SJSA1 (cell line): ENCODE measurements at regions not wholly inside any gene's neighbourhood (a gene's known extent, or its start where the extent isn't known, plus 50 kb on each side); places are given as distances from the start of the nearest gene placed in this dataset.
A peak's percentile ranks its signal among the peaks of the same experiment; 100 is the strongest.
"Not testable (repeated sequence)": the region's sequence is repeated elsewhere in the genome, so short reads cannot be mapped to it uniquely, and the experiment has no call there.

Experiments used
- DNase-seq, 2 experiments: peaks; one replicate each; pipeline ENCODE4 v3.0.0-alpha.2; 2015 to 2020; ENCODE audit warnings: low spot score in 2 of 2, low read depth in 1 of 2
- H3K27ac ChIP-seq: fragments of 250-450 bp; sonication (Bioruptor Pico); 2 replicates; pipeline ENCODE4 v1.5.1; 2020; ENCODE audit warnings: mild to moderate bottlenecking, moderate library complexity
- H3K27me3 ChIP-seq: fragments of 250-450 bp; sonication (Bioruptor Pico); replicated peaks from 2 replicates; pipeline ENCODE4 v1.5.1; 2020; ENCODE audit warnings: mild to moderate bottlenecking, moderate library complexity
- H3K36me3 ChIP-seq: fragments of 250-450 bp; sonication (Bioruptor Pico); 2 replicates; pipeline ENCODE4 v1.5.1; 2020; ENCODE audit warnings: mild to moderate bottlenecking
- H3K4me1 ChIP-seq: fragments of 250-450 bp; sonication (Bioruptor Pico); replicated peaks from 2 replicates; pipeline ENCODE4 v1.6.1; 2021; ENCODE audit warnings: mild to moderate bottlenecking
- H3K4me3 ChIP-seq: fragments of 250-450 bp; sonication (Bioruptor Pico); 2 replicates; pipeline ENCODE4 v1.5.1; 2020; ENCODE audit warnings: mild to moderate bottlenecking
- H3K9me3 ChIP-seq: fragments of 250-450 bp; sonication (Bioruptor Pico); replicated peaks from 2 replicates; pipeline ENCODE4 v1.5.1; 2020; ENCODE audit warnings: mild to moderate bottlenecking

DNA sequence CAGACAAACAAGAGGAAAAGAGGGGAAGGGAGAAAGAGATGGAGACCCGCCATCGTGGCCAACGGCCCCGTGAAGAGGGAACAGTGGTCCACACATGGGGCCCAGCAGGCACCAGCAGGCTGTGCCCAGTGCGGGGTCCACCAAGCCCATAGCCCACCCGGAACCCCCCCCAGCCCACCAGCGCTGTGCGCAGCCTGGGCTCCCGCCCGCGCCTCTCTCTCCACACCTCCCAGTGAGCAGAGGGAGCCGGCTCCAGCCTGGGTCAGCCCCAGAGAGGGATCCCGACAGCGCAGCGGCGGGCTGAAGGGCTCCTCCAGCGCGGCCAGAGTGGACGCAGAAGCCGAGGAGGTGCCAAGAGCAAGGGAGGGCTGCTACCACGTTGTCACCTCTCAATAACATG is 105.0 kb upstream of the TMTC1 start:
- H3K36me3 ChIP-seq = no peaks in the 10 kb centered on the region
- no peak overlapping the region for H3K4me3 ChIP-seq
- no peaks in the 10 kb centered on the region for H3K4me1 ChIP-seq
- no peaks in the 10 kb centered on the region for H3K27me3 ChIP-seq
- no peak overlapping the region for H3K27ac ChIP-seq
- no peak for DNase-seq
- no peaks in the 10 kb centered on the region for H3K9me3 ChIP-seq

GRCh38 chr12:29884957-29885356 is 101.2 kb upstream of the TMTC1 start:
- not testable (repeated sequence) for H3K27ac ChIP-seq, H3K4me3 ChIP-seq, H3K36me3 ChIP-seq, H3K4me1 ChIP-seq, H3K9me3 ChIP-seq, H3K27me3 ChIP-seq, DNase-seq

- H3K27me3 ChIP-seq = no peaks in the 10 kb centered on the region
- H3K4me3 ChIP-seq = no peak overlapping the region
- no peak overlapping the region for H3K27ac ChIP-seq
- H3K4me1 ChIP-seq = no peaks in the 10 kb centered on the region
- no peak for DNase-seq
- no peaks in the 10 kb centered on the region for H3K36me3 ChIP-seq
- H3K9me3 ChIP-seq = no peaks in the 10 kb centered on the region
Measured at GRCh38 chr12:29883941-29884554, 100.3 kb upstream of the TMTC1 start.

GRCh38 chr12:29883525-29883924 is 99.8 kb upstream of the TMTC1 start:
- Histone ChIP-seq H3K27me3 (no peaks in the 10 kb centered on the region), H3K27ac (no peak overlapping the region), H3K4me3 (no peak overlapping the region), H3K9me3 (no peaks in the 10 kb centered on the region), H3K36me3 (no peaks in the 10 kb centered on the region), H3K4me1 (no peaks in the 10 kb centered on the region)
- no peak for DNase-seq

- no peaks in the 10 kb centered on the region for H3K27me3 ChIP-seq
- DNase-seq = no peak
- H3K27ac ChIP-seq = no peak overlapping the region
- no peaks in the 10 kb centered on the region for H3K9me3 ChIP-seq
- H3K4me1 ChIP-seq = no peaks in the 10 kb centered on the region
- no peaks in the 10 kb centered on the region for H3K36me3 ChIP-seq
- H3K4me3 ChIP-seq = no peak overlapping the region
Measured at GRCh38 chr12:29882846-29883245, 99.1 kb upstream of the TMTC1 start.

DNA sequence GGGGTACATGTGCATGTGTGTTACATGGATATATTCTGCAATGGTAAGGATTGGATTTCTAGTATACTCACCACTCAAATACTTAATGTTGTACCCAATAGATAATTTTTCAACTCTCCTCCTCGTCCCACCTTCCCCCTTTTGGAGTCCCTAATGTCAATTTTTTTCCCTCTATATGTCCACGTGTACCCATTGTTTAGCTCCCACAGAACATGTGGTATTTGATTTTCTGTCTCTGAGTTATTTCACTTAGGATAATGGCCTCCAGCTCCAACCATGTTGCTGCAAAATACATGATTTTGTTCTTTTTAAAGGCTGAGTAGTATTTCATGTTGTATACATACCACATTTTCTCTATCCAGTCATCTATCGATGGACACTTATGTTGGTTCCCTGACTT is 97.2 kb upstream of the TMTC1 start:
- H3K9me3 ChIP-seq = no peaks in the 10 kb centered on the region
- H3K36me3 ChIP-seq = no peaks in the 10 kb centered on the region
- H3K4me3 ChIP-seq = no peak overlapping the region
- H3K27ac ChIP-seq = no peak overlapping the region
- H3K4me1 ChIP-seq = no peaks in the 10 kb centered on the region
- no peak for DNase-seq
- H3K27me3 ChIP-seq = no peaks in the 10 kb centered on the region

GRCh38 chr12:29879606-29880308 is 96.0 kb upstream of the TMTC1 start:
- Histone ChIP-seq H3K36me3 (no peaks in the 10 kb centered on the region), H3K4me1 (no peaks in the 10 kb centered on the region), H3K27ac (no peak overlapping the region), H3K9me3 (no peaks in the 10 kb centered on the region), H3K4me3 (no peak overlapping the region), H3K27me3 (no peaks in the 10 kb centered on the region)
- no peak for DNase-seq

- DNase-seq = peak in 1 of 2 experiments; percentile 1
- H3K4me1 ChIP-seq = no peaks in the 10 kb centered on the region
- H3K27me3 ChIP-seq = no peaks in the 10 kb centered on the region
Measured at GRCh38 chr12:29869946-29870345, 86.2 kb upstream of the TMTC1 start.

DNA sequence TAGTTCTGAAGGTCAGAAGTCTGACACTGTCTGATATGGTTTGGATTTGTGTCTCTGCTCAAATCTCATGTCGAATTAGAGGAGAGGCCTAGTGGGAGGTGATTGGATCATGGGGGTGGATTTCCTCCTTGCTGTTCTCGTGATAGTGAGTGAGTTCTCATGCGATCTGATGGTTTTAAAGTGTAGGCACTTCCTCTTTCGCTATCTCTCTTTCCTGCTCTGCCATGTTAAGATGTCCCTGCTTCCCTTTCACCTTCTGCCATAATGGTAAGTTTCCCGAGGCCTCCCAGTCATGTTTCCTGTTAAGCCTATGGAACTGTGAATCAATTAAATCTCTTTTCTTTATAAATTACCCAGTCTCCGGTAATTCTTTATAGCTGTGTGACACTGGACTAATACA is 84.1 kb upstream of the TMTC1 start:
- no peak for DNase-seq
- Histone ChIP-seq H3K27ac (no peak overlapping the region), H3K36me3 (no peaks in the 10 kb centered on the region)

More at GRCh38 chr12:29869946-29870345, 86.2 kb upstream of the TMTC1 start:
- no peak overlapping the region for H3K4me3 ChIP-seq
- H3K27ac ChIP-seq = no peak overlapping the region
- no peaks in the 10 kb centered on the region for H3K9me3 ChIP-seq
- H3K36me3 ChIP-seq = no peaks in the 10 kb centered on the region

GRCh38 chr12:29863665-29864064 is 79.9 kb upstream of the TMTC1 start:
- H3K4me1 ChIP-seq = no peaks in the 10 kb centered on the region
- H3K4me3 ChIP-seq = no peak overlapping the region
- H3K9me3 ChIP-seq = 0 out of 2 replicates have a peak, but pooled peaks cover 2% of the 10 kb centered on the region
- H3K27ac ChIP-seq = no peak overlapping the region
- no peak for DNase-seq
- no peaks in the 10 kb centered on the region for H3K27me3 ChIP-seq
- H3K36me3 ChIP-seq = no peaks in the 10 kb centered on the region

More for the DNA sequence above, 84.1 kb upstream of the TMTC1 start:
- Histone ChIP-seq H3K27me3 (no peaks in the 10 kb centered on the region), H3K9me3 (0 out of 2 replicates have a peak, but pooled peaks cover 2% of the 10 kb centered on the region), H3K4me3 (no peak overlapping the region), H3K4me1 (no peaks in the 10 kb centered on the region)

DNA sequence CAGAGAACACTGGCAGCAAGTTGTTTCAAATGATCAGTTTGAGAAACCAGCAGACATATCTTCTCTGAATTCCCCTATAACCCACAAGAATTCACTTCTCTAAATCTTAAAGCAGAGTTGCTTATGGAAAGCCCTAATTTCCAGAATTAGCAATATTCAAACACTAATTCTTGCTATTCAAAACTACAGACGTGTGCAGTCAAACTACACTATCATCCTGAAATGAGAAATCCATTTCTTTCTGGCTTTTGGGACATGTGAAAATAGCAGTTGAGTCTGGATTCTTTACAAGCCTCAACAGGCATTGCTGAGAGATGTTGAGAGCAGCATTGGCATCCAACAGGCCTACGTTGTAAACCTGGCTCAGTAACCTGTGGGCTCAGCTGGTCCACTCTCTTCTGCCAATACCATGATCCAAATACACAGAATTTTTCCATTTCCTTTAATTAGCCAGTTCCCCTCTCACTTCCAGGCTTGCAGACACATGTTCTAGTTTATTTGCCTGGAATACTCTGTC is 74.6 kb upstream of the TMTC1 start:
- Histone ChIP-seq H3K4me3 (no peak overlapping the region), H3K27me3 (no peaks in the 10 kb centered on the region), H3K27ac (no peak overlapping the region), H3K4me1 (no peaks in the 10 kb centered on the region), H3K9me3 (no peaks in the 10 kb centered on the region), H3K36me3 (no peaks in the 10 kb centered on the region)
- no peak for DNase-seq

DNA sequence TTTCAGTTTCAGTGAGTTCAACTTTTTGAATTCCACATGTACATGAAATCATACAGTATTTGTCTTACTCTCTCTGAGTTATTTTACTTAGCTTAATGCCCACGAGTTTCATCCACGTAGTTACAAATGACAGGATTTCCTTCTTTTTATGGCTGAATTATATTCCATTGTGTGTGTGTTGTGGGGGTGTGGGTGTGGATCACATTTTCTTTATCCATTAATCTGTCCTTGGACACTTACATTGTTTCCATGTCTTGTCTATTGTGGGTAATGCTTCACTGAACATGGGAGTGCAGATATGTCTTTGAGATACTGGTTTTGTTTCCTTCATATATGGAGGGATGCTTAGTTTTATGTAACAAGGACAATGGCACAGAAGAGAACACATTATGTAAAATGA is 63.5 kb upstream of the TMTC1 start:
- Histone ChIP-seq H3K36me3 (no peaks in the 10 kb centered on the region), H3K4me1 (no peaks in the 10 kb centered on the region), H3K27ac (no peak overlapping the region), H3K4me3 (no peak overlapping the region), H3K27me3 (no peaks in the 10 kb centered on the region), H3K9me3 (0 out of 2 replicates have a peak, but pooled peaks cover 2% of the 10 kb centered on the region)
- no peak for DNase-seq

GRCh38 chr12:29844667-29845066 is 60.9 kb upstream of the TMTC1 start:
- no peak for DNase-seq
- H3K27ac ChIP-seq = no peak overlapping the region
- no peaks in the 10 kb centered on the region for H3K27me3 ChIP-seq
- H3K9me3 ChIP-seq = 0 out of 2 replicates have a peak, but pooled peaks cover 2% of the 10 kb centered on the region
- no peaks in the 10 kb centered on the region for H3K36me3 ChIP-seq
- no peak overlapping the region for H3K4me3 ChIP-seq
- no peaks in the 10 kb centered on the region for H3K4me1 ChIP-seq

GRCh38 chr12:29843036-29843435 is 59.3 kb upstream of the TMTC1 start:
- Histone ChIP-seq H3K27ac (no peak overlapping the region), H3K27me3 (no peaks in the 10 kb centered on the region), H3K36me3 (no peaks in the 10 kb centered on the region), H3K4me3 (no peak overlapping the region), H3K4me1 (no peaks in the 10 kb centered on the region), H3K9me3 (0 out of 2 replicates have a peak, but pooled peaks cover 2% of the 10 kb centered on the region)
- DNase-seq = no peak
